GM18867 (cell line): ENCODE measurements at regions not wholly inside any gene's neighbourhood (a gene's known extent, or its start where the extent isn't known, plus 50 kb on each side); places are given as distances from the start of the nearest gene placed in this dataset.
"Not testable (repeated sequence)": the region's sequence is repeated elsewhere in the genome, so short reads cannot be mapped to it uniquely, and the experiment has no call there.

Source experiments
- ATAC-seq: cut with Tn5 transposase; IDR thresholded peaks from one replicate; pipeline ENCODE4 v1.9.1; 2021; ENCODE audit warnings: mild to moderate bottlenecking, moderate library complexity; ENCODE audit not compliant: unreplicated experiment

- ATAC-seq, result no peak
These were observed 99.0 kb upstream of the TNFSF11 start for GRCh38 chr13:42474954-42475353.

GRCh38 chr13:42477596-42478190 is 96.3 kb upstream of the TNFSF11 start:
- ATAC-seq, result no peak

- ATAC-seq, result no peak
These were observed 95.3 kb upstream of the TNFSF11 start for GRCh38 chr13:42478531-42479156.

- ATAC-seq, result no peak
These were observed 89.6 kb upstream of the TNFSF11 start for GRCh38 chr13:42484386-42484785.

- ATAC-seq, result no peak
These were observed 88.7 kb upstream of the TNFSF11 start for GRCh38 chr13:42485272-42485671.

GRCh38 chr13:42486711-42487198 is 87.2 kb upstream of the TNFSF11 start:
- ATAC-seq, result no peak

- ATAC-seq, result no peak
These were observed 86.7 kb upstream of the TNFSF11 start for GRCh38 chr13:42487221-42487620.

- ATAC-seq, result no peak
These were observed 83.3 kb upstream of the TNFSF11 start for GRCh38 chr13:42490676-42491075.

GRCh38 chr13:42492372-42492920 is 81.5 kb upstream of the TNFSF11 start:
- no peak for ATAC-seq

GRCh38 chr13:42494157-42494556 is 79.8 kb upstream of the TNFSF11 start:
- ATAC-seq, result no peak

- ATAC-seq, result no peak
These were observed 78.7 kb upstream of the TNFSF11 start for GRCh38 chr13:42495255-42495654.

- ATAC-seq, result no peak
These were observed 78.2 kb upstream of the TNFSF11 start for GRCh38 chr13:42495751-42496150.

- ATAC-seq, result not testable (repeated sequence)
These were observed 76.9 kb upstream of the TNFSF11 start for GRCh38 chr13:42496926-42497554.

GRCh38 chr13:42497798-42498197 is 76.2 kb upstream of the TNFSF11 start:
- peak; percentile 80 for ATAC-seq

- ATAC-seq, result no peak
These were observed 75.4 kb upstream of the TNFSF11 start for GRCh38 chr13:42498521-42498920.
